ENCODE measurements at regions not wholly inside any gene's neighbourhood (a gene's known extent, or its start where the extent isn't known, plus 50 kb on each side); places are given as distances from the start of the nearest gene placed in this dataset.

DNA sequence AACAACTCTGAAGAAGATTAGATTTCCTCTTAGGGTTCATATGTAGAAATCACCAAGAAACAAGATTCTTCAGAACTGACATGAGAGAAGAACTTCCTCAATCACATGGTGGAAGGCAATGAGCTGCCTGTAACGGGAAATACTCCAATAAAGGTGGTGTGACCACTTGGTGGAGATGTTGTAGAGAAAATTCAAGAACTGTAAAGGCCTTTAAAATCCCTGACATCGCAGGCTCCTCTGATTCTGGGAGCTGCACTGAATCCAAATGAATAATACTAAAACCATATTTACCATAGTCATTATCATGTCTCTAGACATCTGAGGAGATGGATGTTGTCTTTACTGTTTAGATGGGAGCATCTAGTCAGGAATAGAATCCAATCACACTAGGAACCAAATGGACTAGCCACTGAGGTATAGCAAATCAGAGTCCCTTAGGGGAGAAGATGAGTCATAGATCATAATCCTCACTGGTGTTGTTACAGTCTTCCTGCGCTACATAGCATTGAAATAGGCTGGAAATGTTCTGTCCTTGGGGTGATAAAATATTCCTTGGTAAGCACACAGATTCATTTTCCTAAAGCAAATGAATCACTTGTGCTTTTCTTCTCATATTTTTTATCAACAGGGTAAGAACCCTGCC is 321.6 kb upstream of the TENM4 start:
- DNase-seq, result no peak

- no peak for DNase-seq
These were observed 317.5 kb upstream of the TENM4 start for GRCh38 chr11:79758325-79758724.

DNA sequence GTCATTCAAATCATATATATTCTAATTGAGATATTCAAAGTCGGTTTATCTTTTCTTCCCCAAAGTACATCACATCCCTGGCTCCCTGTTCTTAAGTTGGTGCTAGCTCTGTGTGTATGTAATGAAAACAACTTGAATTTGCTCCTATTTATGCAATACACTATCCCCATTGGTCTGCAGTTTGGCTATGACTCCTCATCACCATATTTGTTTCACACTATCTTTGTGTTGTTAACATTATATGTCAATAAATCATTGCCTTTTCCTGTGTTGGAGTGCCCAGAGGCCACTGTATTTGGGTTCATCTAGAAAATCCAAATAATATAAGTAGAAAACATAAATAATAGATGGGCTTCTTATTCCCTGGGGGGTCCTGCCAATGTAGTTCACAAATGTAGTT is 306.6 kb upstream of the TENM4 start:
- DNase-seq, result no peak

GRCh38 chr11:79744941-79745340 is 304.1 kb upstream of the TENM4 start:
- no peak for DNase-seq

DNA sequence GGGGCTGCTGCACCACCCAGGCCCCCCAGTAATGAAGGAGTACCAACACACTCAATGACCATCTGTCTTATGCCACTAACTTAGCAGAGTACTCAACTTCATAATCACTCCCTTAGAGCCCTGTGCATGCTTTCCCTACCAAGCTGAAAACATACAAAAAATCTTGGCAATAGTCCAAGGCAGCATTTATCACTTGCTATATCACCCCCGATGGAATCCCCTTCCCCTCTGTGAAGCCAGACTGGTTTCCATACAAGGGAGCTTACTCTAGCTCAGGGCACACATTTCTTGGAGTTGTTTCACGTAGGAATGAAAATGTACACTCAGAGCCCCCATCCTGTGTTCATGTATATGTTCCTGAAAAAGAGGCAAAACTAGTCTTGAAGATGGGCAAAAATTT is 301.3 kb upstream of the TENM4 start:
- DNase-seq, result no peak

GRCh38 chr11:79739591-79739990 is 298.8 kb upstream of the TENM4 start:
- no peak for DNase-seq

DNA sequence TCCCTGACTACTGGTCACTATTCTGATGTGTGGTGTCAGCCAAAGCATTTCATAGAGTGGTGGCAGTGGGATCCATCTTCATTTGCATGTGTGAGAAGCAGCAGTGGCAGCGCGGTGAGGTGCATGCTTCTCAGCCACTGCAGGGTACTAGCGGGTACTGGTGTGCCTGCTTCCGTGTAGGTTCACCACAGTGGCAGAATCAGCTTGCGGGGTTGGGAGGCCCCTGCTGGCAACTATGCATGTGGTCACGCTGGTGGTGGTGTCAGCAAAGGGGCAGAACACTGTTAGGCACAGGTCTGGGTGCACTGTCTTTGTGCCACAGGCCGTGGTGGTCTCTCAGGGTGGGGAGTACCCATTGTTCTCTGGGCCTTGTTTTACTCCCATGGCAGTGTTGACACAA is 286.4 kb upstream of the TENM4 start:
- DNase-seq, result no peak

DNA sequence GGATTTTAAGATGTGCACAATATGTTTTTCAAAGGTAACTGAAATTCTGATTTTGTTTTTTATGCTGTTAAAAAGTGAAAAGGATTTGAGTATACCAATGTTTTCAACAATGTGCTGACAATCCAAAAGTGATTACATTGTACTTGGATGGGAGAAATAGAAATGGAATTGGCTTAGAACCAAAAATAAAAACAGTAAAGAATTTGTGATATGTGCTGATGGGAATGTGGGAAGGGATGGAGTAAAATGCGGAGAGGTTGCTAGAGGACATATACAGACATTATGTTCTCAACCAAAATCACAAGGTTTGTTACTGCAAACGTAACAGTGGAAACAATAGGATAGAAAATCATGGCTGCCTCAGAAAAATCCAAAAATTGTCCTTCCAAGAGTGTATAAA is 279.3 kb upstream of the TENM4 start:
- DNase-seq, result no peak

- DNase-seq, result no peak
These were observed 267.6 kb upstream of the TENM4 start for GRCh38 chr11:79708319-79708932.

DNA sequence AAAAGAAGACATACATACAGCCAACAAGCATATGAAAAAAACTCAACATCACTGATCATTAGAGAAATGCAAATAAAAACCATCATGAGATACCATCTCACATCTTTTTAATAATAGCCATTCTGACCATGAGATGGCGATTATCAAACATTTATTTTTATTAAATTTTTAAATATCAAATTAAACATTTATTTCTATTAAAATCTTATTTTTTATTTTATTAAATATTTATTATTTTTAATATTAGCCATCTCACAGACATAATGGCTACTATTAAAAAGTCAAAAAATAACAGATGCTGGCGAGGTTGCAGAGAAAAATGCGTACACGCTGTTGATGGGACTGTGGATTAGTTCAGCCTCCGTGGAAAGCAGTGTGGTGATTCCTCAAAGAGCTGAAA is 264.8 kb upstream of the TENM4 start:
- no peak for DNase-seq

- no peak for DNase-seq
These were observed 261.5 kb upstream of the TENM4 start for GRCh38 chr11:79702303-79702702.

GRCh38 chr11:79699246-79699645 is 258.4 kb upstream of the TENM4 start:
- no peak for DNase-seq

DNA sequence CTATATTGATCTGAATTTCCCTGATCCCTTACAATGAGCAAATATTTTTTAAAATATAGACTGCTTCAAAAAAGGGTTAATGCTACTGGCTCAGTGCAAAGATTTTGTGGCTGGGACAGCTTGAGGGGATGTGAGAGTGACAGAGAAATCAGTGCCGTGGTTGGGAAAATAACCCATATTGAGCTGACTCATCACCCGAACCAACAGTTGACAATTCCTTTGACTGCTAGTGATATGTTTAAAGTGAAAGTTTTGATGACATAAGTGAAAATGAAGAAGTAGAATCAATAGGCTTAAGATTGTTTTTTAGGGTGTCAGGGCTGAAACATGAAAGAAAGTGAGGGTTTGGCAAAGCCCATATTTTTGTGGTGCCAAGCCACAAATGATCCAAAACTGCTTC is 257.1 kb upstream of the TENM4 start:
- peak in 1 of 2 donors; percentile 3 for DNase-seq

GRCh38 chr11:79694368-79694767 is 253.5 kb upstream of the TENM4 start:
- no peak for DNase-seq

DNA sequence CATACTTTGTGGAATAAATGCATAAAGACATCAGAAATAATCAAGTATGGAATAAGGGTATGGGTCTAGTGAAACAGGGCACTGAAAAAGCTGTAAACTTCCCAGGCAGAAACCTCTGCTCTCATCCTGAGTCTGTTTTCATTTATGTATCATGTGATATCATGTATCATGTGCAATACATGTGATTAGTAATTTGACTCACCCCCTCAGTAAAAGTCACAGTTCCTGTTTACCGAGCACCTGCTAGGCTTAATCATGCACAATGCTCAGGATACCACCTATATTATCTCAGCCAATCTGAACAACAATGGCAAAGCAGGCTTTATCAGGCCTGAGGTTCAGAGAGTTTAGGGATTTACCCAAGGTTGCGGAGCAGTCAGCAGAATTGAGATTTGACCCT is 250.6 kb upstream of the TENM4 start:
- DNase-seq, result no peak

GRCh38 chr11:79686703-79687419 is 246.0 kb upstream of the TENM4 start:
- no peak for DNase-seq

- DNase-seq, result no peak
These were observed 243.1 kb upstream of the TENM4 start for GRCh38 chr11:79683930-79684329.

- no peak for DNase-seq
These were observed 238.1 kb upstream of the TENM4 start for GRCh38 chr11:79678780-79679452.

DNA sequence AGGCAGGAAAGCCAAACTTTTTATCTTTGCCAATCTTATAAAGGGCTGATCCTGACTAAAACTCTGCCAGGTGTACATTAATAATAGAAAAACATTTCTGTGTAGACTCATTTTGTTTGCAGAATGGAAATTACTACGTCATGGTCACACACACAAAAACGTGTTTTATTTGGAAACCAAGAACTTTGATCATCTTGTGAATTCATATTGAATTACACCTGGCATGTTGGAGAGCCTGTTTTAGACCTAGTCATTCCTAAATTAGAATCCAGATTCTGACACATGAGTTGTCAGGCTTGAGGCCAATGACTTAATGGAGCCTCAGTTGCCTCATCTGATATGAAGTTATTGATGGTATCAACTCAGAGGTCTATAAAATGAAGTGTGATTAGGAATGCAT is 235.6 kb upstream of the TENM4 start:
- DNase-seq, result no peak

- no peak for DNase-seq
These were observed 234.3 kb upstream of the TENM4 start for GRCh38 chr11:79675081-79675480.

- no peak for DNase-seq
These were observed 232.0 kb upstream of the TENM4 start for GRCh38 chr11:79672786-79673185.

GRCh38 chr11:79671401-79671800 is 230.6 kb upstream of the TENM4 start:
- DNase-seq, result no peak

DNA sequence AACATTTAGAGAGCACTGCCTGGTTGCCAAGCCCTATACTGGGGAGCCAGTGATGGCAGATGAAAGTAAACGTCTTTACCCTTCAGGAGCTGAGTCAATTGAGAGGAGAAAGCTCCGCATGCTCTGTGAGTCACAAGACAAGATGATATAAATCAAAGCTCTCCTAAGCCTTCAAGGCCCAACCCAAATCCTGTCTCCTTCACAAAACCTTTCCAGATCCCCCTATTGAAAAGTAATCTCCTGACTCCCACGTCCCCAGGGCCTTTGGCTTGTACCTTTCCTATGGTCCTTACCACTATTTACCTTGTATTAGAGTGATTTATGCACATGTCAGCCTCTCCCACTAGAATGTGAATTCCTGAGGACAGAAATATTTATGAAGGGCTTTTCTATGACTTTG is 230.1 kb upstream of the TENM4 start:
- no peak for DNase-seq

- DNase-seq, result no peak
These were observed 227.7 kb upstream of the TENM4 start for GRCh38 chr11:79668575-79668974.

Measured in bone marrow (tissue), 2 donors.